Epithelial cell of proximal tubule (primary cell): ENCODE measurements at regions not wholly inside any gene's neighbourhood (a gene's known extent, or its start where the extent isn't known, plus 50 kb on each side); places are given as distances from the start of the nearest gene placed in this dataset.
"Not testable (repeated sequence)": the region's sequence is repeated elsewhere in the genome, so short reads cannot be mapped to it uniquely, and the experiment has no call there.

Experiments
- DNase-seq: peaks from one replicate; pipeline ENCODE4 v3.0.0-alpha.2; 2011; ENCODE audit warnings: low read depth
- H3K4me3 ChIP-seq: 2 replicates; pipeline ENCODE4 v1.5.1; 2011; ENCODE audit warnings: low read depth, mild to moderate bottlenecking, low read length
- TF ChIP-seq, protein P1 (sequence below): conservative IDR thresholded peaks from 2 replicates; pipeline ENCODE4 v1.5.1; 2012; ENCODE audit warnings: low read depth, mild to moderate bottlenecking, low read length

GRCh38 chr15:46956881-46957280, 760.4 kb upstream of the SEMA6D start:
- TF ChIP-seq, protein P1, sequence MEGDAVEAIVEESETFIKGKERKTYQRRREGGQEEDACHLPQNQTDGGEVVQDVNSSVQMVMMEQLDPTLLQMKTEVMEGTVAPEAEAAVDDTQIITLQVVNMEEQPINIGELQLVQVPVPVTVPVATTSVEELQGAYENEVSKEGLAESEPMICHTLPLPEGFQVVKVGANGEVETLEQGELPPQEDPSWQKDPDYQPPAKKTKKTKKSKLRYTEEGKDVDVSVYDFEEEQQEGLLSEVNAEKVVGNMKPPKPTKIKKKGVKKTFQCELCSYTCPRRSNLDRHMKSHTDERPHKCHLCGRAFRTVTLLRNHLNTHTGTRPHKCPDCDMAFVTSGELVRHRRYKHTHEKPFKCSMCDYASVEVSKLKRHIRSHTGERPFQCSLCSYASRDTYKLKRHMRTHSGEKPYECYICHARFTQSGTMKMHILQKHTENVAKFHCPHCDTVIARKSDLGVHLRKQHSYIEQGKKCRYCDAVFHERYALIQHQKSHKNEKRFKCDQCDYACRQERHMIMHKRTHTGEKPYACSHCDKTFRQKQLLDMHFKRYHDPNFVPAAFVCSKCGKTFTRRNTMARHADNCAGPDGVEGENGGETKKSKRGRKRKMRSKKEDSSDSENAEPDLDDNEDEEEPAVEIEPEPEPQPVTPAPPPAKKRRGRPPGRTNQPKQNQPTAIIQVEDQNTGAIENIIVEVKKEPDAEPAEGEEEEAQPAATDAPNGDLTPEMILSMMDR, result no peak
- DNase-seq, result no peak
- no peak overlapping the region for H3K4me3 ChIP-seq

GRCh38 chr15:46960581-46960980, 756.7 kb upstream of the SEMA6D start:
- TF ChIP-seq, protein P1, result no peak
- no peak overlapping the region for H3K4me3 ChIP-seq
- no peak for DNase-seq

GRCh38 chr15:46961795-46962194, 755.5 kb upstream of the SEMA6D start:
- TF ChIP-seq, protein P1, result no peak
- H3K4me3 ChIP-seq, result no peak overlapping the region
- DNase-seq, result no peak

GRCh38 chr15:46988055-46988454, 729.2 kb upstream of the SEMA6D start:
- not testable (repeated sequence) for DNase-seq, H3K4me3 ChIP-seq

DNA sequence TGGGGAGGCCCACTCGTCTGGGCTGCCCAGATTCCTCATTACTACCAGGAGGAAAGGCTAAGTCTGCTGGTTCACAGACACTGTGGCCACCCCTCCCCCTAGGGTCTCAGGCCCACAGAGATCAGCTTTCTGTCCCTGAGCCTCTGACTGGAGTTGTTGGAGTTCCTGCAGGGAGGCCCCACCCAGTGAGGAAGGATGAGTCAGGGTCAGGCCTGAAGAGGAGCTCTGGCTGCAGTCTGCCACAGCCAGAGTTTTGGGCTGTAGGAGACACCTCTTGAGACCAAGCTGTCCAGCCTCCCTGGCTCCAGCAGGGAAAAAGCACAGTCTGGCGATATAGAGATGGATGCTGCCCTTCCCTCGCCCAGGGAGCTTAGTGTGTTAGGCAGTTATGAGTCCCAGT, 720.9 kb upstream of the SEMA6D start:
- TF ChIP-seq, protein P1, result no peak
- no peak overlapping the region for H3K4me3 ChIP-seq
- DNase-seq, result no peak

- TF ChIP-seq, protein P1, result no peak
- no peak overlapping the region for H3K4me3 ChIP-seq
- no peak for DNase-seq
Observed at GRCh38 chr15:46997501-46997900, 719.8 kb upstream of the SEMA6D start.

DNA sequence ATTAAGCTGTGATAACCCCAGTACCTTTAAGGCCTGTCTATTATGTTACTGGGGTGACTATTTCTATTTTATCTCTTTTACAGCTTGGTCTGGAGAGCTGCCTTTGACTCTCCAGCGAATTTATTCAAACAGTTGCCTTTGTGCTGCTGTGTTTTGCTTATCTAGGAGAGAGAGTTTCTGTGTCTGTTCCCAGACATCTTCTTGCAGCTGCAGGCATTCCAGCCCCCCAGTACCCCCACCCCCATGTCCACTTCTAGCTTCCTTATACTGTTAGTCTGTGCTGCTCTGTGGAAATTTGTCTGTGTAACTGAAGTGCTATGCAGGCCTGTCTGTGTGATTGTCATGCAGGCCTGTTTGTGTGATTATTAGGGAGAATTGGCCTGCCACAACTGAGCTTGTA, 713.7 kb upstream of the SEMA6D start:
- DNase-seq, result no peak
- TF ChIP-seq, protein P1, result no peak
- H3K4me3 ChIP-seq, result no peak overlapping the region

DNA sequence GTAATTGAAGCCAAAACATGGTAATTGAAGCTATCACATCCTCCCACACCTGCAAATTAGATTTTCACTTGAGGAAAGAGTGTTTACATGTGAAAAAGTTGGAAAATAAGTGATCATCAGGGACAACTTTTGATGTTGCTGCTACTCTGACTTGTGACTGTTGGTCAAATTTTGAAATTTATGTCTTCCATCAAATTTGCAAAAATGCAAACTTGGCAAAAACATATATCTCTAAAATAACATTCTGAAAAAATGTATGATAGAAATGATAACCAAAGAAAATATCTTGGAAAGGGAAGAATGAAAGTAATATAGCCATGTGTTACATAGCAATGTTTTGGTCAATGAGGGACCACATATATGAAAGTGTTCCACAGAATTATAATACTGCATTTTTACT, 703.9 kb upstream of the SEMA6D start:
- no peak overlapping the region for H3K4me3 ChIP-seq
- TF ChIP-seq, protein P1, result no peak
- no peak for DNase-seq
